Kidney (tissue), 13 donors: ENCODE measurements at regions not wholly inside any gene's neighbourhood (a gene's known extent, or its start where the extent isn't known, plus 50 kb on each side); places are given as distances from the start of the nearest gene placed in this dataset.

Source experiments
- DNase-seq, 5 donors: peaks; one replicate each; pipeline ENCODE4 v3.0.0-alpha.2; 2013 to 2020
- FAIRE-seq: peaks from 2 replicates; lab custom pipeline; 2012; peaks lifted over from hg19 to GRCh38; lab: Jason Lieb, UNC
- H3K27ac ChIP-seq, 2 donors: one replicate each; pipeline ENCODE4 v1.7.0; 2013; ENCODE audit warnings: low read depth in 2 of 2, low read length in 2 of 2, inconsistent platforms in 1 of 2
- H3K27me3 ChIP-seq: one replicate; pipeline ENCODE4 v1.7.1; 2013; ENCODE audit warnings: low read length, inconsistent platforms; ENCODE audit not compliant: control insufficient read depth, insufficient read depth
- H3K36me3 ChIP-seq, 3 donors: one replicate each; pipeline versions ENCODE4 v1.7.0 to v1.7.1; 2013; ENCODE audit warnings: low read length in 3 of 3, control low read depth in 1 of 3, inconsistent platforms in 1 of 3; ENCODE audit not compliant: insufficient read depth in 3 of 3, control insufficient read depth in 2 of 3
- H3K4me1 ChIP-seq, 3 donors: one replicate each; pipeline versions ENCODE4 v1.7.0 to v1.7.1; 2013; ENCODE audit warnings: low read length in 3 of 3, inconsistent platforms in 1 of 3, low read depth in 1 of 3; ENCODE audit not compliant: control insufficient read depth in 2 of 3, insufficient read depth in 2 of 3
- H3K4me3 ChIP-seq, 3 donors: one replicate each; pipeline versions ENCODE4 v1.7.0 to v1.8.1; 2013; ENCODE audit warnings: low read length in 3 of 3, control low read depth in 1 of 3, inconsistent platforms in 1 of 3
- H3K9ac ChIP-seq, 3 donors: one replicate each; pipeline versions ENCODE4 v1.7.0 to v1.7.1; 2013; ENCODE audit warnings: low read length in 3 of 3, control low read depth in 1 of 3, inconsistent platforms in 1 of 3
- H3K9me3 ChIP-seq, 3 donors: one replicate each; pipeline versions ENCODE4 v1.7.0 to v1.7.1; 2013; ENCODE audit warnings: low read length in 3 of 3, control low read depth in 1 of 3, inconsistent platforms in 1 of 3; ENCODE audit not compliant: control insufficient read depth in 2 of 3, insufficient read depth in 1 of 3
- intact Hi-C: fragments of 100-400 bp; cut with DNase I; formaldehyde crosslinking; loops from one replicate; pipeline ENCODE4 v1.11.1; 2022
- TF ChIP-seq, protein P1 (sequence below): IDR thresholded peaks from 3 replicates; pipeline ENCODE4 v1.5.1; 2012; ENCODE audit warnings: mild to moderate bottlenecking, moderate library complexity, borderline replicate concordance; ENCODE audit not compliant: insufficient read depth; ENCODE audit errors: extremely low read depth
- donor health status: control.
- donor health status: control.
- donor health status: control.
- donor health status: control.
- donor health status: control.
- donor health status: DM: yes; HTN: yes; CAD: no.
- donor health status: Normal renal cell carcinoma (clear cell type).

DNA sequence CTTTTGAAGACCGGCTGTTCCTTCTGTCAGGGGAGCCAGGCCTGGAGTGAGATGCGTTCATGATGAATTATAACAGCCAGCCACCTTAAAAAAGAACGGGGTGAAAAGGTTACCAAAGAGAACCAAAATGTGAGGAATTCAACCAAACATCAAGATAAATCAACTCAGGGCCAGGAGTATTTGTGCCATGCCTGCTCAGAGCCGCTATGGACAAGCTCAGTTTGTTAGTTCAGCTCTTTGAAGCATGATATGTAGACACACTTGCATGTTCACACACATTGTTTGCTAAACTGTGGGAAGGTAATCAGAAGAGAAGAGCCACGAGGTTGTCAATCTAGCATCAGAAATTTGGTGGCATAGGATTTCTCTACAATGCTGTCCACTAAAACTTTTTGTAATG, 367.4 kb upstream of the TBX3 start:
- Histone ChIP-seq H3K4me3 (no peak overlapping the region), H3K4me1 (no peaks in the 10 kb centered on the region), H3K27ac (no peak overlapping the region), H3K9me3 (no peaks in the 10 kb centered on the region), H3K27me3 (no peaks in the 10 kb centered on the region), H3K9ac (no peak overlapping the region), H3K36me3 (no peaks in the 10 kb centered on the region)
- TF ChIP-seq, protein P1, sequence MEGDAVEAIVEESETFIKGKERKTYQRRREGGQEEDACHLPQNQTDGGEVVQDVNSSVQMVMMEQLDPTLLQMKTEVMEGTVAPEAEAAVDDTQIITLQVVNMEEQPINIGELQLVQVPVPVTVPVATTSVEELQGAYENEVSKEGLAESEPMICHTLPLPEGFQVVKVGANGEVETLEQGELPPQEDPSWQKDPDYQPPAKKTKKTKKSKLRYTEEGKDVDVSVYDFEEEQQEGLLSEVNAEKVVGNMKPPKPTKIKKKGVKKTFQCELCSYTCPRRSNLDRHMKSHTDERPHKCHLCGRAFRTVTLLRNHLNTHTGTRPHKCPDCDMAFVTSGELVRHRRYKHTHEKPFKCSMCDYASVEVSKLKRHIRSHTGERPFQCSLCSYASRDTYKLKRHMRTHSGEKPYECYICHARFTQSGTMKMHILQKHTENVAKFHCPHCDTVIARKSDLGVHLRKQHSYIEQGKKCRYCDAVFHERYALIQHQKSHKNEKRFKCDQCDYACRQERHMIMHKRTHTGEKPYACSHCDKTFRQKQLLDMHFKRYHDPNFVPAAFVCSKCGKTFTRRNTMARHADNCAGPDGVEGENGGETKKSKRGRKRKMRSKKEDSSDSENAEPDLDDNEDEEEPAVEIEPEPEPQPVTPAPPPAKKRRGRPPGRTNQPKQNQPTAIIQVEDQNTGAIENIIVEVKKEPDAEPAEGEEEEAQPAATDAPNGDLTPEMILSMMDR, result no peak
- no peak for DNase-seq
- intact Hi-C loops, result no loop called here
- no peak for FAIRE-seq

DNA sequence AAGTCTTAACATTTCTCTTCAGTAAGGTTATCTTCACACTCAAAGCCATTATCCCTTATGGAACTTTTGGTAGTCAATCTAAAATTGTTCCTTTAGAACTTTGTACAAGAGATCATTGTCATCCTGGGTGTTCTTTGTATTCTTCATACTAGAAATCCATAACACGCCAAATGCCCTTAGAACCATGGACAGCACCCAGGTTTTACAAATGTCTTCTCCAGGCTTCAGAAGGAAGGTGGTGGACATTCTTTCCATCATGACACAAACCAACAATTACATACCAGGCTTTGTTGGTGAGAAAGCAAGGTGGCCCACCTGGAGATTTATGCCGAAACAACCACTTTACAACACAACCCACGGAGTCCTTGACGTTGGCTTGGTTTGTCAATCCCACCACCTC, 365.6 kb upstream of the TBX3 start:
- H3K36me3 ChIP-seq, result no peaks in the 10 kb centered on the region
- TF ChIP-seq, protein P1, result no peak
- FAIRE-seq (no peak), DNase-seq (peak in 1 of 5 donors; percentile 28)
- H3K9ac ChIP-seq, result no peak overlapping the region
- no peaks in the 10 kb centered on the region for H3K27me3 ChIP-seq
- intact Hi-C loops, result no loop called here
- no peak overlapping the region for H3K4me3 ChIP-seq
- H3K27ac ChIP-seq, result no peak overlapping the region
- no peaks in the 10 kb centered on the region for H3K9me3 ChIP-seq
- H3K4me1 ChIP-seq, result no peaks in the 10 kb centered on the region

DNA sequence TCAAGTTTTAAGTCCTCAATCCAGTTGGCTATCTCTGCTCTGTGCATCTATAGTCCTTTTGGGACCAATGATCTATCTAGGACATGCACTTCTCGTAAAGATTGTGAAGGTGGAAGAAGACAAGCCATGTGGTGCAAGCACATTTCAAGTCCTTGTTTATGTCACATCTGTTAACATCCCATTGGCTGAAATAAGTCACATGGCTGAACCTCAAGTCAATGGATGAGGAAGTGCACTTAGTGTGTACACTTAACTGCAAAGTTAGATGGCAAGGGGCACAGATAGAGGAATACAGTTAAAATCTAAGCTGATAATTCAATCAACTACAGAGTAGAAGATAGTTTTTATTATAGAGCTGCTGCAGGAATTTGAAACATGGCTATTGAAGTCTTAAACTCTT, 362.8 kb upstream of the TBX3 start:
- no peak overlapping the region for H3K9ac ChIP-seq
- intact Hi-C loops, result no loop called here
- H3K27me3 ChIP-seq, result no peaks in the 10 kb centered on the region
- no peak for FAIRE-seq
- no peaks in the 10 kb centered on the region for H3K36me3 ChIP-seq
- TF ChIP-seq, protein P1, result no peak
- no peaks in the 10 kb centered on the region for H3K4me1 ChIP-seq
- DNase-seq, result no peak
- no peak overlapping the region for H3K27ac ChIP-seq
- no peak overlapping the region for H3K4me3 ChIP-seq
- H3K9me3 ChIP-seq, result peaks cover 0 to under 1% (median 0%) of the 10 kb centered on the region in 3 donors

DNA sequence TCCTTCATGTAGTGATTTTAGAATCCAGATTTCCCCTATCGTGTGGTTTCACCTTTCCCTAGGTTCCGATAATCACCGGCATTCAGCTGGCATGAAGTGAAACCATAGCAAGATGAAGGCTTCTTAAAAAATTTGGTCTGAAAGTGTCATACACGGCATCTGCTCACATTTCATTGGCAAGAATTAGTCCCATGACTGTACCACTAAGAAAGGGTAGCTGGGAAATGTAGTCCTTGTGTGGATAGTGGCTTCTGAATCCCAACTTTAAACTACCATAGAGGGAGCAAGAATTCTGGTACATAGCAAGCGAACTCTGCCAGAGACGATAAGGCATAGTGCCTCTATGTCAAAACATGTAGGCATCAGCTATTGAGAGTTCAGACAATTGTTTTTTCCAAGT, 360.1 kb upstream of the TBX3 start:
- H3K36me3 ChIP-seq, result no peaks in the 10 kb centered on the region
- H3K27me3 ChIP-seq, result no peaks in the 10 kb centered on the region
- intact Hi-C loops, result no loop called here
- no peak overlapping the region for H3K4me3 ChIP-seq
- TF ChIP-seq, protein P1, result no peak
- FAIRE-seq, result no peak
- no peak overlapping the region for H3K27ac ChIP-seq
- no peak for DNase-seq
- no peak overlapping the region for H3K9ac ChIP-seq
- no peaks in the 10 kb centered on the region for H3K4me1 ChIP-seq
- peaks cover 0 to 3% (median 0%) of the 10 kb centered on the region in 3 donors for H3K9me3 ChIP-seq
